Trophoblast cell (in vitro differentiated cells and primary cell): ENCODE measurements at regions not wholly inside any gene's neighbourhood (a gene's known extent, or its start where the extent isn't known, plus 50 kb on each side); places are given as distances from the start of the nearest gene placed in this dataset.
"Not testable (repeated sequence)": the region's sequence is repeated elsewhere in the genome, so short reads cannot be mapped to it uniquely, and the experiment has no call there.

Source experiments
- DNase-seq, 2 donors: peaks; one replicate each; pipeline ENCODE4 v3.0.0-alpha.2; 2016
- H2AFZ ChIP-seq: 2 replicates; pipeline ENCODE4 v1.6.1; 2013; ENCODE audit warnings: low read length, moderate library complexity, mild to moderate bottlenecking; ENCODE audit not compliant: insufficient read depth, poor library complexity
- H2AK5ac ChIP-seq: 2 replicates; pipeline ENCODE4 v1.6.1; 2013; ENCODE audit warnings: mild to moderate bottlenecking, low read length
- H2BK120ac ChIP-seq: 2 replicates; pipeline ENCODE4 v1.6.1; 2013; ENCODE audit warnings: low read length, mild to moderate bottlenecking, moderate library complexity; ENCODE audit not compliant: insufficient read depth, poor library complexity
- H2BK12ac ChIP-seq: 2 replicates; pipeline ENCODE4 v1.6.1; 2013; ENCODE audit warnings: mild to moderate bottlenecking, low read length, moderate library complexity
- H2BK5ac ChIP-seq: 2 replicates; pipeline ENCODE4 v1.6.1; 2013; ENCODE audit warnings: low read length, low read depth, moderate library complexity, mild to moderate bottlenecking; ENCODE audit not compliant: poor library complexity
- H3K14ac ChIP-seq: 2 replicates; pipeline ENCODE4 v1.6.1; 2013; ENCODE audit warnings: mild to moderate bottlenecking, low read length
- H3K18ac ChIP-seq: 2 replicates; pipeline ENCODE4 v1.6.1; 2013; ENCODE audit warnings: mild to moderate bottlenecking, low read length
- H3K23ac ChIP-seq: 2 replicates; pipeline ENCODE4 v1.6.1; 2013; ENCODE audit warnings: low read length
- H3K27ac ChIP-seq: 2 replicates; pipeline ENCODE4 v1.5.1; 2013; ENCODE audit warnings: low read depth, mild to moderate bottlenecking, inconsistent platforms, low read length, moderate library complexity
- H3K27me3 ChIP-seq: 2 replicates; pipeline ENCODE4 v1.6.1; 2013; ENCODE audit warnings: inconsistent platforms, mild to moderate bottlenecking, low read length, moderate library complexity; ENCODE audit not compliant: insufficient read depth
- H3K36me3 ChIP-seq, 2 experiments: 1 replicate in 1 of 2; 2 replicates in 1 of 2; pipeline ENCODE4 v1.6.1; 2013; ENCODE audit warnings: low read length in 2 of 2, mild to moderate bottlenecking in 2 of 2, moderate library complexity in 1 of 2; ENCODE audit not compliant: insufficient read depth in 2 of 2, control insufficient read depth in 1 of 2
- H3K4ac ChIP-seq: 2 replicates; pipeline ENCODE4 v1.6.1; 2013; ENCODE audit warnings: low read depth, mild to moderate bottlenecking, low read length, moderate library complexity
- H3K4me1 ChIP-seq, 2 experiments: 1 replicate in 1 of 2; 2 replicates in 1 of 2; pipeline ENCODE4 v1.6.1; 2013; ENCODE audit warnings: low read length in 2 of 2, mild to moderate bottlenecking in 2 of 2, moderate library complexity in 1 of 2; ENCODE audit not compliant: insufficient read depth in 2 of 2, control insufficient read depth in 1 of 2
- H3K4me2 ChIP-seq: 2 replicates; pipeline ENCODE4 v1.6.1; 2013; ENCODE audit warnings: inconsistent platforms, mild to moderate bottlenecking, low read length, moderate library complexity
- H3K4me3 ChIP-seq: 2 replicates; pipeline ENCODE4 v1.5.1; 2013; ENCODE audit warnings: mild to moderate bottlenecking, low read depth, low read length, inconsistent platforms
- H3K79me1 ChIP-seq: one replicate; pipeline ENCODE4 v1.6.1; 2013; ENCODE audit warnings: low read length
- H3K79me2 ChIP-seq: 2 replicates; pipeline ENCODE4 v1.6.1; 2013; ENCODE audit warnings: low read length, mild to moderate bottlenecking; ENCODE audit not compliant: control insufficient read depth, insufficient read depth, poor library complexity
- H3K9ac ChIP-seq: 2 replicates; pipeline ENCODE4 v1.6.1; 2013; ENCODE audit warnings: mild to moderate bottlenecking, low read length
- H3K9me3 ChIP-seq: 2 replicates; pipeline ENCODE4 v1.6.1; 2013; ENCODE audit warnings: low read depth, mild to moderate bottlenecking, control low read depth, inconsistent platforms, low read length; ENCODE audit not compliant: insufficient read depth
- H4K12ac ChIP-seq: 2 replicates; pipeline ENCODE4 v1.6.1; 2013; ENCODE audit warnings: low read depth, mild to moderate bottlenecking, low read length, moderate library complexity
- H4K8ac ChIP-seq: 2 replicates; pipeline ENCODE4 v1.6.1; 2013; ENCODE audit warnings: low read depth, mild to moderate bottlenecking, low read length, moderate library complexity
- H4K91ac ChIP-seq: one replicate; pipeline ENCODE4 v1.6.1; 2013; ENCODE audit warnings: low read depth, mild to moderate bottlenecking, low read length, moderate library complexity
- WGBS: extraction: QIAGEN DNeasy Blood & Tissue Kit; methylation state at CpG from one replicate; pipeline ENCODE4 v1.1.7; 2013; ENCODE audit warnings: missing lambda C conversion rate; ENCODE audit not compliant: insufficient read length, insufficient coverage; ENCODE audit errors: extremely low coverage; 5-methylcytosine and 5-hydroxymethylcytosine counted together

DNA sequence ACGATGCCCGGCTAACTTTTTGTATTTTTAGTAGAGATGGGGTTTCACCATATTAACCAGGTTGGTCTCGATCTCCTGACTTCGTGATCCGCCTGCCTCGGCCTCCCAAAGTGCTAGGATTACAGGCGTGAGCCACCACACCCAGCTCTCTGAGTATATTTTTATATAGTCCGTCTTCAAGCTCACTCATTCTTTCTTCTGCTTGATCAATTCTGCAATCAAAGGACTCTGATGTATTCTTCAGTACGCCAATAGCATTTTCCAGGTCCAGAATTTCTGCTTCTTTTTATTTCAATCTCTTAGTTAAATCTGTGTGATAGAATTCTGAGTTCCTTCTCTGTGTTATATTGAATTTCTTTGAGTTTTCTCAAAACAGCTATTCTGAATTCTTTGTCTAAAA is 281.9 kb upstream of the PMFBP1 start:
- not testable (repeated sequence) for H3K23ac ChIP-seq, H2BK120ac ChIP-seq, H3K4me1 ChIP-seq, H3K36me3 ChIP-seq, H3K18ac ChIP-seq, DNase-seq, H3K27ac ChIP-seq, H3K9ac ChIP-seq, H4K91ac ChIP-seq, H3K14ac ChIP-seq, H4K8ac ChIP-seq, H2AFZ ChIP-seq, H3K9me3 ChIP-seq, H3K4me2 ChIP-seq, H2BK5ac ChIP-seq, H3K27me3 ChIP-seq, H4K12ac ChIP-seq, H3K4me3 ChIP-seq, H3K79me2 ChIP-seq, H3K79me1 ChIP-seq, H2BK12ac ChIP-seq, H2AK5ac ChIP-seq, H3K4ac ChIP-seq
- WGBS: no CpG with 5 or more reads among the region's 9 CpGs

DNA sequence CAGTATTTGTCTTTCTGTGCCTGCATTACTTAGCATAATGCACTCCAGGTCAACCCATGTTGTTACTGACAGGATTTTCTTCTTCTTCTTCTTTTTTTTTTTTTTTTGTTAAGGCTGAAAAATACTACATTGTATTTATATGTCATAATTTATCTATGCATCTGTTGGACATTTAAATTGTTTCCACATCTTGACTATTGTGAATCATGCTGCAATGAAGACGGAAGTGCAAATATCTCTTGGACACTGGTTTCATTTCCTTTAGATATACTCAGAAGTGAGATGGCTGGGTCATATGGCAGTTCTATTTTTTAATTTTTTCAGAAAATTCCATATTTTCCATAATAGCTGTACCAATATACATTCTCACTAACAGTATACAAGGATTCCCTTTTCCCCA is 272.7 kb upstream of the PMFBP1 start:
- Histone ChIP-seq H3K9ac (no peak overlapping the region), H2AK5ac (no peak overlapping the region), H2AFZ (no peak overlapping the region), H3K27me3 (no peaks in the 10 kb centered on the region), H3K36me3 (no peaks in the 10 kb centered on the region), H3K9me3 (no peaks in the 10 kb centered on the region), H3K4me1 (no peaks in the 10 kb centered on the region), H2BK12ac (no peak overlapping the region), H3K4me2 (no peak overlapping the region), H2BK120ac (no peak overlapping the region), H4K91ac (no peak overlapping the region), H2BK5ac (no peak overlapping the region), H3K14ac (no peak overlapping the region), H3K4ac (no peak overlapping the region), H3K4me3 (no peak overlapping the region), H3K23ac (no peak overlapping the region), H3K79me1 (no peaks in the 10 kb centered on the region), H3K18ac (no peak overlapping the region), H3K27ac (no peak overlapping the region), H4K8ac (no peak overlapping the region), H4K12ac (no peak overlapping the region), H3K79me2 (no peaks in the 10 kb centered on the region)
- no peak for DNase-seq
- no CpG with 5 or more reads among the region's 1 CpG for WGBS

DNA sequence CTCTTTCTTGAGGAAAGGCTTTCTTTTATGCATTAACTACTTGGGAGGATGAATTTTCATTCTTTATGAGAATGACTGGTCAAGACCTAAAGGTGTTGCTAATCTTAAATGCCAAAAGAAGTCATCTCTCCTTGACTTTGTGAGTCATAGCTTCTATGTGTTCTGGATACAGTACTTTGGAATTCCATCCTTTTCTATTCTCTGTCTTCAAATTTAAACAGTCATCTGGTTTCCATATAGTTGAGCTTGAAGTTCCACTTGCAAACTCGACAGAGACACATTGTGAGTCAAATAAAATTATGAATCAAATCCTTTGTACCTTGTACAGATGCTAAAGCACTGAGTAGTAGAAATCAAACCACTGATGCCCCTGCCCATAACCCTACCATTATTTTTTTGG is 271.9 kb upstream of the PMFBP1 start:
- H2BK5ac ChIP-seq: no peak overlapping the region
- H3K27ac ChIP-seq: no peak overlapping the region
- H2BK12ac ChIP-seq: no peak overlapping the region
- no peak overlapping the region for H3K14ac ChIP-seq
- no peak overlapping the region for H4K91ac ChIP-seq
- no peak overlapping the region for H2AFZ ChIP-seq
- no peaks in the 10 kb centered on the region for H3K79me2 ChIP-seq
- H3K36me3 ChIP-seq: no peaks in the 10 kb centered on the region
- no CpG with 5 or more reads among the region's 1 CpG for WGBS
- no peaks in the 10 kb centered on the region for H3K79me1 ChIP-seq
- H4K12ac ChIP-seq: no peak overlapping the region
- no peak overlapping the region for H4K8ac ChIP-seq
- no peak overlapping the region for H2BK120ac ChIP-seq
- H3K18ac ChIP-seq: no peak overlapping the region
- no peaks in the 10 kb centered on the region for H3K4me1 ChIP-seq
- H2AK5ac ChIP-seq: no peak overlapping the region
- no peaks in the 10 kb centered on the region for H3K9me3 ChIP-seq
- no peak overlapping the region for H3K4ac ChIP-seq
- H3K4me3 ChIP-seq: no peak overlapping the region
- H3K27me3 ChIP-seq: no peaks in the 10 kb centered on the region
- H3K23ac ChIP-seq: no peak overlapping the region
- H3K9ac ChIP-seq: no peak overlapping the region
- DNase-seq: no peak
- H3K4me2 ChIP-seq: no peak overlapping the region

DNA sequence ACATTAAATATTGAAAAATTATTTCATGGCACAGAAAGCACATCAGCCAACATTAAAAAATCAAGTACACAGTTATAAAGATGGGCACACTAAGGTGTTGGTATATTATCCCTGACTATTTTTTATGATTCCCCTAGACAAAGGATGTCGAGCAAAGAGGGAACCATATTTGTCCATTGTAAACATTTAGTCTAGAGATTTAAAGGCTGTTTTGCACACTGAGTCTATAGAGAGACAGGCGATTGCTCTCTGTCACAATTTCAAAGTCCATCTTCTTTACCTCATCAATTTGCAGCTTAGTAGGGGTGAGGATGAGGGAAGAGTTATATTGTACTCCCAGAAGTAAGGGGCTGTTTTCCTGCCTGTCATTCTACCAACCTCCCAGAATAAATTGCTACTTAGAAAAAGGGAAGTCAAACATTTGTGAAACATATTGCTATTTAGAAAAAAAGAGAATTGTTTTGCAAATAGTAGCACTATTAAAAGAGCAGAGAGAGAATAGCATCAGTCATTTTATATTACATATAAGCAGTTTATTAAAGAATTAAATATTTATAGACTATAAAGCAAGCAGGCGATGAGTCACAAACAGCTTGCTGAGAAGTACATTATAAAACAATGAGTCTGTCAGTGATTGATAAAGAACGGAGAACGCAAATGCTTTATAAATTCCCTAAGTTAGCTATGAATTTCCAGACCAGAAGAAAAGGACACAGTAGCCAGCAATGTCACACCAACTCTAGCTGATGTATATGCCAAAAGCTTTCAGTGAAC is 270.6 kb upstream of the PMFBP1 start:
- WGBS: no CpG with 5 or more reads among the region's 5 CpGs
- Histone ChIP-seq H3K4ac (no peak overlapping the region), H2AFZ (no peak overlapping the region), H3K14ac (no peak overlapping the region), H3K79me2 (no peaks in the 10 kb centered on the region), H2BK120ac (no peak overlapping the region), H3K79me1 (no peaks in the 10 kb centered on the region), H2BK12ac (no peak overlapping the region), H2AK5ac (no peak overlapping the region), H3K9ac (no peak overlapping the region), H2BK5ac (no peak overlapping the region), H4K12ac (no peak overlapping the region), H3K23ac (no peak overlapping the region), H3K9me3 (no peaks in the 10 kb centered on the region), H3K4me2 (no peak overlapping the region), H4K91ac (no peak overlapping the region), H3K27me3 (no peaks in the 10 kb centered on the region), H4K8ac (no peak overlapping the region), H3K4me1 (no peaks in the 10 kb centered on the region), H3K36me3 (no peaks in the 10 kb centered on the region), H3K4me3 (no peak overlapping the region), H3K18ac (no peak overlapping the region), H3K27ac (no peak overlapping the region)
- DNase-seq: no peak
